ENCODE measurements at regions not wholly inside any gene's neighbourhood (a gene's known extent, or its start where the extent isn't known, plus 50 kb on each side); places are given as distances from the start of the nearest gene placed in this dataset.
"Not testable (repeated sequence)": the region's sequence is repeated elsewhere in the genome, so short reads cannot be mapped to it uniquely, and the experiment has no call there.

DNA sequence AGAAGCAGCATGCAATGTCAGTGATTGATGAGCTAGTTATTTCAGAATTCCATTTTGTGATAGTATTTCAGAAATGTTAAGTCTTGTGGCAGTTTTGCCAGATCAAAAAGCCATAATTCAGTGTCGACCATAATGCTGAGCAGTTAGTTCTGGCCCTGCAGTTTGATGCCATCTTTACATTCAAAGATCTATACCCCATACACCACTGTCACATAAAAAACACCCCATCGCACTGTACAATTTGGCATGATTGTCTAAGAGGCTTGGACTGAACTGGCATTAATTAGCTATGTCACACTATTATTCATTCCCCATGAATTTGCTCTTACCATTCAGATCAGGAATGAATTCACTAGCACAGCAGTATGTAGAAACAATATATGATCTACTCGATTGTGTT, 127.7 kb upstream of the EPHA3 start:
- DNase-seq: no peak

DNA sequence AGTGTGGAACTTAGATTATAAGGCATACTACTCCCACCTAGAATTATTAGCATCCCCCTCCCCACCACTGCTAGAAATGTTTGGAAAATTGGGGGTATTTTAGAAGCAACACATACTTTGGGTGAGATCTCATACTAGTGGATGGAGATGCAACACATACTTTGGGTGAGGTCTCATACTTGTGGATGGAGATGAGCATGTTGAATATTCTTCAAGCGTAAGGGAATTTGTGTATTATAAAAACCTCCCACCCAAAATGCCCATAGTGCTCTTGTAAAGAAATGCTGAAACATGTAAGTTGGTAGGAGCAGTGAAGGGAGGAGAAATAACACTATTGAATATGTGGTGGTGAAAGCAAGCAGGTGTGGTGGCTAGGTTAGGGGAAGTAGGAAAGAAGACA, 124.0 kb upstream of the EPHA3 start:
- DNase-seq: no peak

- DNase-seq: no peak
Observed at GRCh38 chr3:88984256-88984655, 123.2 kb upstream of the EPHA3 start.

DNA sequence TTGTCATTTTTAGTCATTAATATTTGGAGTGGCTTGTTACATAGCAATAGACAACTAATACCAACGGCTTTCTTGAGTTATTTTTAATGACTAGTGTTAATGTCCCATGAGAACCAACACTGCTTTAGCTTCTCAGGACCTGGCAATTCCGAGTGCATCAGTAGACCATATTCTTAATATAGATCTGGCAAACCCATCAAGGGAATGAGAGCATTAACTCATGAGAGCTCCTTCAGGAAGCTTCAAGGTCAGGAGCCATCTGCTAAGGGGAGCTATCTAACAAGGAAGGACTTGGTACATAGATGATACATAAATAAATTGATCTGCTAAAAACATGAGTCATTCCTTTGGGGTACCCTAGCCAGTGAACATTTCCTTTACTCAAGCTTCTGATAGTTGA, 122.6 kb upstream of the EPHA3 start:
- no peak for DNase-seq

- no peak for DNase-seq
Observed at GRCh38 chr3:88985491-88985890, 121.9 kb upstream of the EPHA3 start.

DNA sequence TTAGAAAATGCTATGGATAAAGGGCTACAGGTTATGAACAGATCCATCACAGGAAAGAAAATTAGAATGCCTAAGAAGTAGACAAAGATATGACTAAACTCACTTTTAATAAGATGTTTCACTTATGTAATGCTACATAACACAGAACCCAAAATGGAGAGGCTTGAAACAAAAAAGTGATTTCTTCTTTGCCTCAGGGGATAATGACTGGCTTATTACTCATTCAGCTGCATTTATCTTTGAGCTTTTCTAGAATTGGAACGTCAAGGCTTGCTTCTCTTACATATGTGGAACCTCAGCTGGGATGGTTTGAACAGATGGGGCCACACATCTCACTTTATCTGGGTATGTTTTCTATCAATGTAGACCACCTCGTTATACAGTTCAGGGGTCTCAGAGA, 120.6 kb upstream of the EPHA3 start:
- DNase-seq: peak in 1 of 2 experiments; percentile 1

DNA sequence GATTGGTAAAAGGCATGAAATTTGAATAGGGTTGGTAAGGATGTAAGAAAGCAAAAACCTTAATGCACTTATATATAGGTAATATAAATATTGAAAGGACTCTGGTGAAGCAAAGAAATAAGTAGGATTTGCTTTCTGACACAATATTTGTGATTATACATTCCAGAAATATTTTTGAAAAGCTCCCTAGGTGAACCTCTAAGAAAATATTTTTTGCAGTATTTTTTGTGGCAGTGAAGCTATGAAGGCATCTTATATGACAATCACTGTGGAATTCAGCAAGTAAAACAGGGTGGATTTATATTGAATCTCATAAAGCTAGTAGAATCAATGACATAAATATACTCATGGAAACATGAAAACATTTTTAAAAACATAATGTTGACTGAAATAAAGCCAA, 119.6 kb upstream of the EPHA3 start:
- DNase-seq: no peak

DNA sequence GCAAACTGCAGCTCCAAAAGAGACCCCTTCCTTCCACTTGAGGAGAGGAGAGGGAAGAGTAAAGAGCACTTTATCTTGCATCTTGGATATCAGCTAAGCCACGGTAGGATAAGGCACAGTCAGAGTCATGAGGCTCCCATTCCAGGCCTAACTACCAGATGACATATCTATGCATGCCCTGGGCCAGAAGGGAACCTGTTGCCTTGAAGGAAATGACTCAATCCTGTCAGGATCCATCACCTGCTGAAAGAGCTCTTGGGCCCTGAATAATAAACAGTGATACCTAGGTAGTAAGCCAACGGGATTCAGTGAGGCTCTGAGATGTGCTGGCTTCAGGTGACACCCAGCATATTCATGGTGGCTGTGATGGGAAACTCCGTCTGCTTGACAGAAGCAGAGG, 118.5 kb upstream of the EPHA3 start:
- no peak for DNase-seq

- no peak for DNase-seq
Observed at GRCh38 chr3:88991496-88991895, 115.9 kb upstream of the EPHA3 start.

- no peak for DNase-seq
Observed at GRCh38 chr3:88996691-88997090, 110.7 kb upstream of the EPHA3 start.

- no peak for DNase-seq
Observed at GRCh38 chr3:88997260-88997659, 110.2 kb upstream of the EPHA3 start.

DNA sequence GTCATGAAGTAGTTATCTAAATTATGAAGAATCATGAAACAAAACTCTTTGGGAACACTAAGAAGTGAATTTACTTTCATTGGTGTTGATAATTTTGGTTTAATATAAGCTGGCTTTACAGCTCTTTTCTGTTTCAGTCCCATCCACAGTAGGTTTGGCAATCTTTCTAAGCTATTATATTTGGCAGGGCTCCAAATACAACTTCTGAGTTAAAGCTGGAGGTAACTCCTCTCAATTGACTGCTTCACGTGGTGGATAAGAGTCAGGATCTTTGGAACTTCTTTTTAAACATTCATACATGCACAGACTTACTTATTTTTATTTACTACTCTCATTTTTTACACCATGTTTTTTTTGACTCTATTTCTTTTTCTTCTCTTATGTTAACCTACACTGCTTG, 106.5 kb upstream of the EPHA3 start:
- no peak for DNase-seq

- no peak for DNase-seq
Observed at GRCh38 chr3:89002191-89002590, 105.2 kb upstream of the EPHA3 start.

GRCh38 chr3:89013536-89013935, 93.9 kb upstream of the EPHA3 start:
- no peak for DNase-seq

DNA sequence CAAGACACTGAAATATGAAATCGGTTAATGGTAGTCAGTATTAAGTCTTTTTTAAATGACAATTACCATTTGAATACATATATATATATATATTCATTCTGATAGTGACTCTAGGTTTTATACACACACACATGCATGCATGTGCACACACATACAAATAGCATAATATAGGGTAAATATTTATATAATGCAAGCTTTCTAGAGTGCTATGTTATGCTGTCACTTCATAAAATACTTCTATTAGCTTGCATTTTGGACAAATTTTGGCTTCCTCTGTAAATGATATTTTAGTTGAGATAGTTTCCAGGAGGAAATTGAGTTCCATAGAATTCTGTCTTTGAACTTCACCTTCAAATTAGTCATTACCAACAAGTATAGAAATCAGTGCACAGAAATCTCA, 89.9 kb upstream of the EPHA3 start:
- no peak for DNase-seq

- DNase-seq: no peak
Observed at GRCh38 chr3:89025185-89025584, 82.2 kb upstream of the EPHA3 start.

DNA sequence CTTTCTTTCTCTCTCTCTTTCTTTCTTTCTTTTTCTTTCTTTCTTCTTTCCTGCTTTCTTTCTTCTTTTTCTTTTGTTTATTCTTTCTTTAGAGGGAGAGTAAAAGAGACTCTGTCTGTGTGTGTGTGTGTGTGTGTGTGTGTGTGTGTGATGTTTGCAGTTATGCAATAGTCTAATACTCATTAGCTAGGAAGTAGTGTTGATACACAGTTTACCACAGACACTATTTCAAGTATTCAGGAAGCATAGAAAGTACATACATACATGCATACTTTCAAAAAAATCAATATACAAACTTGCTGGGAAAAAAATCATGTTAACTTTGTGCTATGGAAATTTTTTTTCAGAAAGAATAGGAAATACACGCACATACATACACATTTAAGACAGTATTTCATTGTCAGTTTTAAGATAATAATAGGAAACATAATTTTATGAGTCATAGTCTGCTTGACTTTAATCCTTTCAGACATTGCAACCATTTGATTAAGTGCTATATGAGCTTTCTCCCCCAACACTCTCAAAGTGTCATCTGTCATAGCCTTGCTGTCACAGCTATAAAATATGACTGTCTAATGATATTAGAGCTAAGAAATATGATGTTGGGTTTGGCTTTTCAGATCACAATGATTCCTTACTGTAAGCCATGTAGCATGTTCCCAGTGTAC, 74.9 kb upstream of the EPHA3 start:
- DNase-seq: no peak

- DNase-seq: not testable (repeated sequence)
Observed at GRCh38 chr3:89034723-89035122, 72.7 kb upstream of the EPHA3 start.

GRCh38 chr3:89038869-89039268, 68.6 kb upstream of the EPHA3 start:
- no peak for DNase-seq

DNA sequence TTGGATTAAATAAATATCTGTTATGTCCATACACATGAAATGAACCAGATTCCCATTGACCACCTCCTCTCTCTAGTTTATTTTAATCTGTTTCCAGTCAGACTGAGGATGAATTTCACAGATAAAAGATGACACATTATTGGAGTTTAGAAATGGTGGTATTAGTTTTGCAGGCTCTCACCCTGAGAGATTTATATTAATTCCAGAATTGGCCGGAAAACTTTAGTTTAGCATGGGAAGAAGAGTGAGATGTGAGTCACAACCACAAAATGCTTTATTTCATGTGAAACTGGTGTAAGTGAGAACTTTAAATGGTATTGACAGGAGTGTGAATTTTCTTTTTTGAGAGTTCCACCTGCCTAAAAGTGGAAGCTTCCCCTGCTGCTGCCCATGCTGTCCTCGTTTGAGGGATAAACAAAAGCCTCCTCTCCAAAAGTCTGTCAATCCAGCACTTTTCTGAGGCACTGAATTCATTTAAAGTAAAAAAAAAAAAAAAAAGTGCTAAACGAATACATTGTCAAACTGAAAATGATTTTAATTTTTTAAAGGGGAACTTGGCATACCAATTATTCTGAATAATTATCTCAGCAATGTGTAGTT, 65.1 kb upstream of the EPHA3 start:
- DNase-seq: no peak

DNA sequence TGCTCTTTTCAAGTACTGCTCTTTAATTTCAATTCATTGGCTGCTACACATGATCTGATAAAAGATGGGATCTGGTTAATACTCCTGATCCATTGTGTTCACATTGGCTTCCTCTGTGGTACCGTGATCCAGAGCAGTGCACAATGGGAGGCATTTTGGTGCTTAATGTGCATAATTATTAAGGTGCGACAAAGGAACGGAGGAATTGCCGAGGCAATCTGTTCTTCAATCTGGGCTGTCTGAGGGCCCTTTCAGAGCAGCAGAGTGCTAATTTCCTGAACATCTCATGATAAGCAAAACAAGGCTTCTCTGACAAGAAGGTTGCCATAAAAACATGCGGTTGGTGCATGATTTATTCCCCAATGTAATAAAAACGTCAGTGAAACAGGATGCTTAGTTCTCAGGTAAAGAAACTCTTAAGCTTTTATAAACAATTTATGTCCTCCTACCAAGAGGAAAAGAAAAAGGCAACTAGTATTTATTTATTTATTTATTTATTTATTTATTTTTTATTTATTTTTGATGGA, 64.0 kb upstream of the EPHA3 start:
- DNase-seq: no peak

- DNase-seq: no peak
Observed at GRCh38 chr3:89046661-89047060, 60.8 kb upstream of the EPHA3 start.

GRCh38 chr3:89049119-89049518, 58.3 kb upstream of the EPHA3 start:
- no peak for DNase-seq

DNA sequence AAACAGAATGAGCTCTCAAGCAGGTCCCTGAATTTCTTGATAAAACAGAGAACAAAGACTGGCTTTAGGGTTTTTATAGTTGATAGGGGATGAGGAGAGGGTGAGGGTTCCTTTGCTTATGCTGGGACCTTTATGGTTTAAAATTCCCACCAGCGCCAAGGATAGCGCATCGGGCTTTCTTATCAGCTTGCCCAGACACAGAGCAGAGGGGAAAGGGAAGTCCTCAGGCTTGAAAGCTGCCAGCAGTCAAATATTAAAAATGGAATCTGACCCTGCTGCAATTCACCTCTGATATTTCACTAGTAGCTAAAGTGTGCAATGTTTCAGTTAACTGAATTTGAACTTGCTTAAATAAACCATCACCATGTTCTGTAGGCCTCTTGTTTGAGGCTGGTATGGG, 55.0 kb upstream of the EPHA3 start:
- DNase-seq: no peak

- DNase-seq: no peak
Observed at GRCh38 chr3:89057398-89057797, 50.0 kb upstream of the EPHA3 start.
